Stimulated activated CD8-positive, alpha-beta memory T cell treated with anti-CD3 and anti-CD28 coated beads, Interleukin-15, amount 100 ng/mL, for 48 hours (primary cell): ENCODE measurements at regions not wholly inside any gene's neighbourhood (a gene's known extent, or its start where the extent isn't known, plus 50 kb on each side); places are given as distances from the start of the nearest gene placed in this dataset.

Experiments used
- DNase-seq, 2 donors: peaks; one replicate each; pipeline ENCODE4 v3.0.0-alpha.2; 2020; ENCODE audit warnings: low read depth in 2 of 2

DNA sequence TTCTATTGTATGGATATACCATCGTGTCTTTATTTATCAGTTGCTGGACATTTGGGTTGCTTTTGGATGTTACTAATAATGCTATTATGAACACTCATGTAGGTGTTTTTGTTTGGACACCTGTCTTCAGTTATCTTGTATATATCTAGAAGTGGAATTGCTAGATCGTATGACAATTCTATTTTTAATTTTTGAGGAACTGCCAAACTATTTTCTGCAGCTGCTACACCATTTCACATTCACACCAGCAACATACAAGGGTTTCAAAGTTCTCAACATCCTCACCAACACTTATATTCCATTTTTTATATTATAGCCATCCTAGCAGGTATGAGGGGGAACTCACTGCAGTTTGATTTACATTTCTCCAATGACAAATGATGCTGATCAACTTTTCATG, 324.6 kb downstream of the CAAP1 start:
- no peak for DNase-seq

DNA sequence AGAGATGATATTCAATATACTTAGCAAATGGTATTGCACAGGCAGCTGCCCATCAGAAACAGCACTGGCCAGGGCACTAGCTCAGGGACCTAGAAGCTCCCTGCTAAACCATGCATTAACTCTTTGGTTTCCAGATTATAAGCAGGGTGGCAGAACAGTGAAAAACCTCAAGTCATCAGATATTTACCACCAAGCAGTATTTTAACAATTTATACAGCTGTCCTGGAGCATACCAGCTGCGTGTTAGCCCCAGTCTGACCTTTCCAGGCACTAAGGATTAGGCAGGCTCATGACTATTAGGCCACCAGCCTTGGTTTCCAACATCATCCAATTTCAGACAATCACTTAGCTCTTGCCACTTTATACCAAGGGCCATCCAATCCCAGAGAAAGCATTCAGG, 326.5 kb downstream of the CAAP1 start:
- DNase-seq: no peak

DNA sequence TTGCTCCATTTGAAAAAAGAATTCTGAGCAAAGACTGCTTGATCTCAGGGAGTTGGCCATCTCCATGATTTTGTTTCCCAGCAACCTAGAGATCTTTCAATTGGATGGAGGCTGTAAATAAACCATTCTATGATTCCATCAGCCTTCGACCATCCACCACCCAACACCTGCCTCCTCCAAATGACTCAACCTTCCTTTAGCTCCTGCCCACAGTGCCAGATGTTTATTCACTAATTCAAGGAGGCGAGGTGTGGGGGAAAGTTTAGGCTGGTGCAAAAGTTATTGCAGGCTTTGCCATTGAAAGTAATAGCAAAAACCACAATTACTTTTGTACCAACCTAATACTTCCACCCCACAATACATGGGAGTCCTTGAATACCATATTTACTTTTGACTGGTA, 327.5 kb downstream of the CAAP1 start:
- no peak for DNase-seq

- DNase-seq: no peak
Observed at GRCh38 chr9:26562338-26562737, 330.3 kb downstream of the CAAP1 start.

DNA sequence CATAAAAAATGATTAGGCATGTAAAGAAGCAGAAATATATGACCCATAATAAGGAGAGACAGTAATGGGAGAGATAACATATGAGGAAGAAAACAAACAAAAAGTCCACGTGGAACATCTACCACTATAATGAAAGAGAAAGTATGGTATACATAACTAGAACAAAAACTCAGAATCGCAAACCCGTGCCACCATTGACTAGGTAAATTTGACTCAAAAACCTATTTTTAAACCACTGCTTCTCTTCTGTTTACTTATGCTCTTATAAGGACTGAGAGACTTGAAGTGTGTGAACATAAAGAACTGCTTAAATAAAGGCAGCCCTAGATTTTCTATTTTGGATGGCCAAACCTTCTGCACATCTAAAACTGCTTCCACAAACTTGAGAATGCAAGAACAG, 330.7 kb downstream of the CAAP1 start:
- no peak for DNase-seq

- no peak for DNase-seq
Observed at GRCh38 chr9:26559506-26559905, 333.1 kb downstream of the CAAP1 start.

GRCh38 chr9:26551971-26552370, 340.6 kb downstream of the CAAP1 start:
- DNase-seq: no peak

DNA sequence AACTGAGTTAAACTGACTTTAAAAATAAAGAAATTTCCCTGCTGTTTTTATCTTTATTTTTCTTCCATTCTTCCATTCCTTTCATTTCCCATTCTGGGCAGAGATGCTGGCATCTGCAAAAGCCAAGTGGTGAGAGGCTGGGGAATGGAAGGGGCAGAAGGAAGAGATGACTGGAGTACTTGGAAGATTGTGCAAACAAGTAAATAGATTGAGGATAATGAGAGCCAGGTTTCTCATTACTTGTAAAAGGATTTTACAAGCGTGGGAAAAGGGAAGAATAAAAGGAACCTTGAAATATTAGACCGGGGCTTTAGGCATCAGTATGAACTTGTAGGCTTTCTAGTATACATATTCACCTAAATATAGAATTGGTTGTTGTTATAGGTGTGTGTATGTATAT, 341.2 kb downstream of the CAAP1 start:
- no peak for DNase-seq

DNA sequence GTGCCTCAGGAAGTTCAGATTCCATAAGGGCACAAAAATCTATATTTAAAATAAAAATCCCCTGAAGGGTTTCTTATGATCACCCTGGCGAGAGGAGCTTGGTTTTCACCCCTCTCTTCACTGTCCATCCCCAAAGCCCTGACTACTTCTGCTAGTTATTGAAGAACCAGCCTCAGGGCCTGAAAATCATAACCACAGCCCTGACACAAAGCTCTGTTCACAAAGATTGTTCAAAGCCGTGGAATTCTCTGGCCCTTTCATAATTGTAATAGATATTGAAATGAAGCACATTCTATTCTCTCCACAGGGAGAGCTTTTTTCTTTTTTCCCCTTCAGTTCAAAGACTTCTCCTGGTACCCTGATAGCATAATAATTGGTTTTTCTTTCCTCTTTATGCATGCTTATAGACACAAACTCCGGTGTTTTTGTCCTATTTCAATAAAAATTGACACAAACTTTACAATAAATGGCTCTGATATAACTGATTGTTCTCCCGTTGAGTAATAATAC, 343.8 kb downstream of the CAAP1 start:
- no peak for DNase-seq

GRCh38 chr9:26539867-26540493, 352.6 kb downstream of the CAAP1 start:
- DNase-seq: no peak

GRCh38 chr9:26537211-26537610, 355.4 kb downstream of the CAAP1 start:
- DNase-seq: no peak

- DNase-seq: no peak
Observed at GRCh38 chr9:26535151-26535550, 357.5 kb downstream of the CAAP1 start.

DNA sequence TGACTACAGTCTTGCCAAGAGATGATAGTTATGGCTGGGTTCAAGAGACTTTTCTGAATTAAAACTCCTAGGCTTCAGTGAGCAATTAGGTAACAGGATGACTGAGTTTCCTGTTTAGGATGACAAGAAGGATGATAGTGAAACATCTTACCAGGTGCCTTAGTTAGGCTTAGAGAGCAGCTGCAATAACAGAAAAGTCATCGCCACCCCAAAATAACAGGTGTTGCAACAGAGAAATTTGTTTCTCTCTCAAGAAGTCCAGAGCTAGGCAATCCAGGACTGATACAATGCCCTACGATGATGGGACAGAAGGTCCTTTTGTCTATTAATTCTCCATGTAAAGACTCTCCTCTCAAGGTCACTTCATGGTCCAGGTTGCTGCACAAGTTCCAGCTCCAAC, 361.8 kb downstream of the CAAP1 start:
- no peak for DNase-seq

DNA sequence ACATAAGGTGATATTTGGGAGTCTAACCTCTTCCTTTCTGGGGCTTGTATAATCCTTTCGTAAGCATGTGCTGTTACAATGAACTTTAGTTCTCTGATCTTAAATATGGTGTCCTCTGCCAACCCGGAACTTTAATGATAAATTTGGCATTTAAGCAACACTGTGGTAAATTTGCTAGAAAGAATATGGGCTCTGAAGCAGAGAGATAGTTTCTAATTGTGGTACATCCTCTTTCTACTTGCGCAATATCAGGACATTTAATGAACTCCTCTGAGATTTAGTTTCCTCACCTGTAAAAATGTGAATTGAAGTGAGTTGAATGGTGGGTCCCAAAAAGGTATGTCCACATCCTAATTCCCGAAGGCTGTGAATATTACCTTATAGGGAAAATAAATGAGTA, 364.7 kb downstream of the CAAP1 start:
- no peak for DNase-seq

DNA sequence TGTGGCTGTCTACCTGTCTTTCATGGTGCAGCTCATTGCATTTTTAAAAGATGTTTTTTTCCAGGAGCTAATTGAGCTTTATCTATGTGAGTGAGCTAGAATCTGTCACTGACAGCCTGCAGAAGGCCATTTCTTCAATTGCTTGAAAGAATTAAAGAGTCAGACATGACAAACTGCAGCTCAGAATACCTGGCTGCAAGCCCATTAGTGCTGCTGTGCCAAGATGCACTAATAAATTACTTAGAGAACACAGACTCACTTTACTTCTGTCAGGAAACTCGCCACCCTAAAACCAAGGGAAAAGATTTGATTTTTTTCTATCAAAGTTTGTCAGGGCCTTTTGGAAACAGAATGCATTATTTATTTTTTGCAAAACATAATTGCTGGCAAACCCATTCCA, 368.3 kb downstream of the CAAP1 start:
- DNase-seq: no peak

GRCh38 chr9:26523577-26523976, 369.0 kb downstream of the CAAP1 start:
- DNase-seq: no peak

- DNase-seq: no peak
Observed at GRCh38 chr9:26520141-26520540, 372.5 kb downstream of the CAAP1 start.

DNA sequence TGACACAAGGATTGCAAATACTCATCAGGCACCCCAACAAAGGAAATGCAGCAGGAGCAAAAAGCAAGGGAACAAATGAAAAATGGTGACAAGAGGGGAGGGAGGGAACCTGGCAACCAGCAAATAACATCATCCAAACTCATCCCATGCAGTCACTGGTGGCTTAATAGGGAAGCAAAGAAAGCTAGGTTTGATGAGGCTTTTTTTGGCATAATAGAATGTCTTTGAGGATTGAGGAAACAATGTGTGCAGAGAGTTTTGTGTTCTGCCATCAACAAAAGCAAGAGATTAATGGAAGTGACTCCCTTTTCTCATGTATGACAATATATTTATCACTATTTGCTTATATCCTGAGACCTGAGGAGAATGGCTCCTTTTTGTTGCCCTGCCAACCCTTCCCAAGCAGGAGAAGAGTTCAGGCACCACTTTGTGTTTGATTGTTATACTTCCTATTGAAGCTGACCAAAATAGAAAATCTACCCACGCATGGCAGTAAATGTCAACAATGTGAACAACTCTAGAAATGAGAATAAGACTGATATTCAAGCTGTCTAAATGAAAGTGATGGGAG, 375.7 kb downstream of the CAAP1 start:
- DNase-seq: no peak

- DNase-seq: no peak
Observed at GRCh38 chr9:26513730-26514129, 378.9 kb downstream of the CAAP1 start.

GRCh38 chr9:26510137-26510536, 382.5 kb downstream of the CAAP1 start:
- no peak for DNase-seq

GRCh38 chr9:26508897-26509296, 383.7 kb downstream of the CAAP1 start:
- DNase-seq: no peak

GRCh38 chr9:26504057-26504456, 388.5 kb downstream of the CAAP1 start:
- DNase-seq: no peak

- DNase-seq: no peak
Observed at GRCh38 chr9:26502311-26502710, 390.3 kb downstream of the CAAP1 start.

DNA sequence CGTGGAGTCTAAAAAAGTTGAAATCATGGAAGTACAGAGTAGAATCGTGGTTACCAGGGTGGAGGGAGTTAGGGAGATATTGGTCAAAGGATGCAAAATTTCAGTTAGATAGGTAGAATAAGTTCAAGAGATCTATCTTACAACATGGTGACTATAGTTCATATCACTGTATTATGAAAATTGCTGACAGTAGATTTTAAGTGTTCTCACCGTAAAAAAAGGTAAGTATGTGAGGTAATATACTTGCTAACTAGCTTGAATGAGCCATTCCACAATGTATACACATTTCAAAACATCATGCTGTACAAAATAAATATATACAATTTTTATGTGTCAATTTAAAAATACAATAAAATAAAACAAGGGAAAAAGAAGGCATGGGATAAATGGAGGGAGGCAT, 392.1 kb downstream of the CAAP1 start:
- no peak for DNase-seq
